GM23338 (cell line): ENCODE measurements at regions not wholly inside any gene's neighbourhood (a gene's known extent, or its start where the extent isn't known, plus 50 kb on each side); places are given as distances from the start of the nearest gene placed in this dataset.

ENCODE experiments used
- ATAC-seq: fragments of 200-7000 bp; cut with Tn5 transposase; 3 replicates; pipeline ENCODE4 v1.9.1; 2020
- DNase-seq: peaks from one replicate; pipeline ENCODE4 v3.0.0-alpha.2; 2015; ENCODE audit warnings: low spot score
- H2AFZ ChIP-seq: fragments of 200-600 bp; sonication (generic); 2 replicates; pipeline ENCODE4 v1.8.0; 2016; ENCODE audit warnings: antibody characterized with exemption, mild to moderate bottlenecking, moderate library complexity
- H3F3A ChIP-seq: fragments of 200-600 bp; sonication (generic); replicated peaks from 2 replicates; pipeline ENCODE4 v1.8.0; 2017; ENCODE audit warnings: antibody characterized with exemption, mixed run types, low read depth
- H3K27ac ChIP-seq: fragments of 200-600 bp; sonication (generic); 2 replicates; pipeline ENCODE4 v1.6.1; 2016; ENCODE audit warnings: low read depth
- H3K27me3 ChIP-seq: fragments of 200-600 bp; sonication (generic); 2 replicates; pipeline ENCODE4 v1.8.0; 2016; ENCODE audit warnings: mild to moderate bottlenecking, mixed run types, moderate library complexity; ENCODE audit not compliant: insufficient read depth
- H3K36me3 ChIP-seq: fragments of 200-600 bp; sonication (generic); 2 replicates; pipeline ENCODE4 v1.8.0; 2016; ENCODE audit warnings: mild to moderate bottlenecking; ENCODE audit not compliant: insufficient read depth
- H3K4me1 ChIP-seq: fragments of 200-600 bp; sonication (generic); 2 replicates; pipeline ENCODE4 v1.8.0; 2016; ENCODE audit warnings: mild to moderate bottlenecking, moderate library complexity; ENCODE audit not compliant: insufficient read depth
- H3K4me2 ChIP-seq: fragments of 200-600 bp; sonication (generic); 2 replicates; pipeline ENCODE4 v1.7.1; 2017; ENCODE audit warnings: mixed run types
- H3K4me3 ChIP-seq: fragments of 200-600 bp; sonication (generic); 2 replicates; pipeline ENCODE4 v1.6.1; 2016; ENCODE audit warnings: mixed run types
- H3K79me2 ChIP-seq: fragments of 200-600 bp; sonication (generic); replicated peaks from 2 replicates; pipeline ENCODE4 v1.8.0; 2017; ENCODE audit warnings: mild to moderate bottlenecking; ENCODE audit not compliant: insufficient read depth
- H3K9me2 ChIP-seq: fragments of 200-600 bp; sonication (generic); 2 replicates; pipeline ENCODE4 v1.8.0; 2017; ENCODE audit not compliant: insufficient read depth
- H4K20me1 ChIP-seq: fragments of 200-600 bp; sonication (generic); replicated peaks from 2 replicates; pipeline ENCODE4 v1.8.0; 2017; ENCODE audit warnings: mild to moderate bottlenecking; ENCODE audit not compliant: insufficient read depth
- H3K27ac Mint-ChIP-seq: 2 replicates; pipeline ENCODE4 v1.8.0; 2020; ENCODE audit warnings: inconsistent platforms, mild to moderate bottlenecking, moderate library complexity, mixed read lengths
- H3K27me3 Mint-ChIP-seq: 3 replicates; pipeline ENCODE4 v1.8.0; 2022; ENCODE audit warnings: low read depth, mild to moderate bottlenecking, moderate library complexity, mixed read lengths, inconsistent platforms; ENCODE audit not compliant: insufficient read depth, poor library complexity
- H3K36me3 Mint-ChIP-seq: 3 replicates; pipeline ENCODE4 v1.8.0; 2021; ENCODE audit warnings: low read depth, mild to moderate bottlenecking, inconsistent platforms, moderate library complexity, mixed read lengths
- H3K4me1 Mint-ChIP-seq: 3 replicates; pipeline ENCODE4 v1.8.0; 2020; ENCODE audit warnings: mild to moderate bottlenecking, inconsistent platforms, mixed read lengths
- H3K4me3 Mint-ChIP-seq: 3 replicates; pipeline ENCODE4 v1.8.0; 2021; ENCODE audit warnings: moderate library complexity, mild to moderate bottlenecking, inconsistent platforms, mixed read lengths
- H3K9me3 Mint-ChIP-seq: 3 replicates; pipeline ENCODE4 v1.8.0; 2020; ENCODE audit warnings: moderate library complexity, mild to moderate bottlenecking, inconsistent platforms, mixed read lengths
- EZH2 ChIP-seq: fragments of 200-600 bp; sonication (generic); IDR thresholded peaks from one replicate; pipeline ENCODE4 v1.8.0; 2017; ENCODE audit warnings: antibody characterized with exemption, mild to moderate bottlenecking, low read depth; ENCODE audit not compliant: unreplicated experiment
- NANOG ChIP-seq: IDR thresholded peaks from 2 replicates; pipeline ENCODE4 v1.6.1; 2016; ENCODE audit warnings: antibody characterized with exemption, borderline replicate concordance
- POLR2AphosphoS5 ChIP-seq: IDR thresholded peaks from 2 replicates; pipeline ENCODE4 v1.6.1; 2016; ENCODE audit warnings: antibody characterized with exemption, low read depth
- REST ChIP-seq: IDR thresholded peaks from one replicate; pipeline ENCODE4 v1.6.1; 2018; ENCODE audit warnings: antibody characterized with exemption; ENCODE audit not compliant: unreplicated experiment
- TF ChIP-seq, protein P1 (sequence below): IDR thresholded peaks from 2 replicates; pipeline ENCODE4 v1.6.1; 2016; ENCODE audit warnings: antibody characterized with exemption

DNA sequence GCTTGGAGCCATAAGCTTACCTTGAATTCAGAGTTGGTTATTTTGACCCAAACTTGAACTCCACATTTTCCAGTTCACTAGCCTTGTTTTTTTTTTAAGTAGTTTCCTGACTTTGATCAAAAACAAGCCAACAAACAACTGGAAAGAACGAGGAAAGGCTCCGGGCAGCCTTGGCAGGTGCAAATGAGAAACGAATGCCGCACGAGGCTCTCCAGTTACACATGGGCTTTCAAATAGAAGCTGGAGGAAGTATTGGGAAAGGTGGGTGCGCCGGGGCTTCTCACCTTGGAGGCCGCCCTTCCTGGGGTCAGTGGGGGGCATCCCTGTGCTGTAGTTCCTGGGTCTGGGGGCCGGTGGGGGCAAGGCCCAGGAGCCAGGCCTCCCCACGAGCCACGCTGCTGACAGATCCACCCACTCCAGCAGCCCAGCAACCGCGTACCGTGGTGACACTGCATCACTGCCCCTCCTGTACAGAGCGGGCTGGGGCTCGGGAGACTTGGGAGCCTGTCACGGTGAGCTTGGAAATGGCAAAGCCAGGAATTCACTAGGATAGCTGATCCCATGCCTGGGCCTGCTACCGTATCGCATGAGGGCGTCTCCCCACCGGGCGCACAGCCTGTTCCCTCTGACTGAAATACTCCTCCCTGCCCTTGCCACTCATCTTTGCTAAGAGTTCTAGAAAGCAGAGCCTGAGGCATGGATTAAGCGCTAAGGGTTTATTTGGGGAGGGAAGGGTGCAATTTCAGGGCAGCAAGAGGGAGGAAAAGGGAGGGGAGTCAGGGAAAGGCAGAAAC lies 50.9 kb upstream of the ADRA2C start:
- DNase-seq (no peak), ATAC-seq (peak; percentile 44)
- no peaks in the 10 kb centered on the region for H3F3A ChIP-seq
- no peaks in the 10 kb centered on the region for H4K20me1 ChIP-seq
- Mint-ChIP-seq H3K36me3 (peaks cover 4% of the 10 kb centered on the region; the same call in 1 of the 3 replicates), H3K9me3 (peaks cover 5% of the 10 kb centered on the region), H3K4me3 (no peak overlapping the region), H3K27ac (no peak overlapping the region), H3K27me3 (peaks cover 11% of the 10 kb centered on the region), H3K4me1 (peaks cover 2% of the 10 kb centered on the region; the same call in 1 of the 3 replicates)
- H3K27ac ChIP-seq: no peak overlapping the region
- no peaks in the 10 kb centered on the region for H3K79me2 ChIP-seq
- no peaks in the 10 kb centered on the region for H3K36me3 ChIP-seq
- H3K4me1 ChIP-seq: no peaks in the 10 kb centered on the region
- H3K4me3 ChIP-seq: no peak overlapping the region
- no peak for TF ChIP-seq REST
- no peak for TF ChIP-seq EZH2
- TF ChIP-seq POLR2AphosphoS5: no peak
- TF ChIP-seq NANOG: no peak
- H3K9me2 ChIP-seq: no peaks in the 10 kb centered on the region
- H3K27me3 ChIP-seq: no peaks in the 10 kb centered on the region
- H3K4me2 ChIP-seq: no peak overlapping the region
- no peak overlapping the region for H2AFZ ChIP-seq

DNA sequence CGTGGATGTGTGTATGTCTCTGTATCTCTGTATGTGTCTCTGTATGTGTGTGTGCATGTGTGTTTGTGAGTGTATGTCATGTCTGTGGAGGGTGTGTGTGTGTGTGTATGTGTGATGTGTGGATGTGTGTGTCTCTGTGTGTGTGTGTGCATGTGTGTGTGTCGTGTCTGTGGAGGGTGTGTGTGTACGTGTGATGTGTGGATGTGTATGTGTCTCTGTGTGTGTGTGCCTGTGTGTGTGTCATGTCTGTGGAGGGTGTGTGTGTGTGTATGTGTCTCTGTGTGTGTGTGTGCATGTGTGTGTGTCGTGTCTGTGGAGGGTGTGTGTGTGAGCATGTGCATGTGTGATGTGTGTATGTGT lies 51.6 kb upstream of the ADRA2C start:
- peaks cover 2% of the 10 kb centered on the region; the same call in 1 of the 3 replicates for H3K4me1 Mint-ChIP-seq
- H3K27ac ChIP-seq: no peak overlapping the region
- peaks cover 9% of the 10 kb centered on the region for H3K27me3 Mint-ChIP-seq
- DNase-seq (no peak), ATAC-seq (no peak)
- H2AFZ ChIP-seq: no peak overlapping the region
- peaks cover 4% of the 10 kb centered on the region; the same call in 1 of the 3 replicates for H3K36me3 Mint-ChIP-seq
- no peaks in the 10 kb centered on the region for H3K27me3 ChIP-seq
- no peak overlapping the region for H3K4me3 ChIP-seq
- no peaks in the 10 kb centered on the region for H4K20me1 ChIP-seq
- H3K79me2 ChIP-seq: no peaks in the 10 kb centered on the region
- no peaks in the 10 kb centered on the region for H3F3A ChIP-seq
- no peak overlapping the region for H3K4me3 Mint-ChIP-seq
- H3K36me3 ChIP-seq: no peaks in the 10 kb centered on the region
- no peak overlapping the region for H3K27ac Mint-ChIP-seq
- H3K4me2 ChIP-seq: no peak overlapping the region
- H3K4me1 ChIP-seq: no peaks in the 10 kb centered on the region
- no peaks in the 10 kb centered on the region for H3K9me2 ChIP-seq
- H3K9me3 Mint-ChIP-seq: peaks cover 5% of the 10 kb centered on the region
- TF ChIP-seq REST: no peak
- TF ChIP-seq, protein P1, sequence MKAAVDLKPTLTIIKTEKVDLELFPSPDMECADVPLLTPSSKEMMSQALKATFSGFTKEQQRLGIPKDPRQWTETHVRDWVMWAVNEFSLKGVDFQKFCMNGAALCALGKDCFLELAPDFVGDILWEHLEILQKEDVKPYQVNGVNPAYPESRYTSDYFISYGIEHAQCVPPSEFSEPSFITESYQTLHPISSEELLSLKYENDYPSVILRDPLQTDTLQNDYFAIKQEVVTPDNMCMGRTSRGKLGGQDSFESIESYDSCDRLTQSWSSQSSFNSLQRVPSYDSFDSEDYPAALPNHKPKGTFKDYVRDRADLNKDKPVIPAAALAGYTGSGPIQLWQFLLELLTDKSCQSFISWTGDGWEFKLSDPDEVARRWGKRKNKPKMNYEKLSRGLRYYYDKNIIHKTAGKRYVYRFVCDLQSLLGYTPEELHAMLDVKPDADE: no peak
- no peak for TF ChIP-seq POLR2AphosphoS5
